Esophagus muscularis mucosa (tissue), 4 donors: ENCODE measurements at regions not wholly inside any gene's neighbourhood (a gene's known extent, or its start where the extent isn't known, plus 50 kb on each side); places are given as distances from the start of the nearest gene placed in this dataset.

Experiments used
- DNase-seq: peaks from one replicate; pipeline ENCODE4 v3.0.0-alpha.2; 2017; ENCODE audit errors: extremely low spot score
- H3K27ac ChIP-seq, 4 donors: fragments of 200-600 bp; sonication (generic); replicated peaks in 1 of 4; 1 replicate in 3 of 4; 2 replicates in 1 of 4; pipeline ENCODE4 v1.5.1; 2016 to 2019; ENCODE audit warnings: mild to moderate bottlenecking in 1 of 4
- H3K27me3 ChIP-seq, 4 donors: fragments of 200-600 bp; sonication (generic); one replicate each; pipeline versions ENCODE4 v1.5.1 to v1.6.0; 2016 to 2019
- H3K36me3 ChIP-seq, 4 donors: fragments of 200-600 bp; sonication (generic); one replicate each; pipeline ENCODE4 v1.5.1; 2016 to 2019
- H3K4me1 ChIP-seq, 4 donors: fragments of 200-600 bp; sonication (generic); one replicate each; pipeline ENCODE4 v1.5.1; 2016 to 2019
- H3K4me3 ChIP-seq, 4 donors: fragments of 200-600 bp; sonication (generic); 1 replicate in 2 of 4; 2 replicates in 2 of 4; pipeline ENCODE4 v1.5.1; 2016 to 2019; ENCODE audit warnings: mild to moderate bottlenecking in 4 of 4, moderate library complexity in 1 of 4
- H3K9me3 ChIP-seq, 4 donors: fragments of 200-600 bp; sonication (generic); 1 replicate in 3 of 4; 2 replicates in 1 of 4; pipeline ENCODE4 v1.5.1; 2016 to 2019
- CTCF ChIP-seq, 3 experiments: fragments of 200-600 bp in 2 of 3; fragments of 450-650 bp in 1 of 3; sonication (generic) in 2 of 3; IDR thresholded peaks; one replicate each; pipeline ENCODE4 v1.5.1; 2017 to 2019; ENCODE audit warnings: antibody characterized with exemption in 3 of 3, mild to moderate bottlenecking in 2 of 3, moderate library complexity in 1 of 3
- EP300 ChIP-seq: sonication (generic); formaldehyde crosslinking; IDR thresholded peaks from one replicate; pipeline ENCODE4 v1.6.1; 2017; ENCODE audit warnings: antibody characterized with exemption
- POLR2A ChIP-seq: fragments of 450-650 bp; IDR thresholded peaks from one replicate; pipeline ENCODE4 v1.6.1; 2017; ENCODE audit warnings: antibody characterized with exemption, moderate library complexity, mild to moderate bottlenecking, low read depth
- POLR2AphosphoS5 ChIP-seq, 2 donors: sonication (generic); formaldehyde crosslinking; IDR thresholded peaks; one replicate each; pipeline ENCODE4 v1.6.1; 2017; ENCODE audit warnings: antibody characterized with exemption in 2 of 2
- WGBS: methylation state at CpG from one replicate; pipeline ENCODE4 v1.1.5; 2018; 5-methylcytosine and 5-hydroxymethylcytosine counted together
- intact Hi-C: fragments of 100-400 bp; cut with DNase I; formaldehyde crosslinking; loops from one replicate; pipeline ENCODE4 v1.15.1; 2023

- Histone ChIP-seq H3K36me3 (no peaks in the 10 kb centered on the region), H3K27ac (peak overlapping the region; percentile 2 to 49 (median 30)), H3K9me3 (no peaks in the 10 kb centered on the region), H3K27me3 (no peaks in the 10 kb centered on the region), H3K4me3 (no peak overlapping the region), H3K4me1 (peaks cover 0 to 30% (median 23%) of the 10 kb centered on the region in 4 donors)
- no peak for DNase-seq
- intact Hi-C loops = no loop called here
- TF ChIP-seq POLR2AphosphoS5 (IDR thresholded peaks at IDR 0.05) (no peak), EP300 (no peak), POLR2A (no peak)
- 71% methylated on average over 5 of the region's 5 CpGs for WGBS
Observed at GRCh38 chr1:239891621-239892358, 199.9 kb upstream of the FMN2 start.

- H3K4me1 ChIP-seq = peaks cover 0 to 39% (median 31%) of the 10 kb centered on the region in 4 donors
- intact Hi-C loops = no loop called here
- H3K9me3 ChIP-seq = no peaks in the 10 kb centered on the region
- H3K27me3 ChIP-seq = no peaks in the 10 kb centered on the region
- H3K4me3 ChIP-seq = no peak overlapping the region
- no peaks in the 10 kb centered on the region for H3K36me3 ChIP-seq
- no peak for TF ChIP-seq POLR2A
- TF ChIP-seq POLR2AphosphoS5 (IDR thresholded peaks at IDR 0.05) = peak in 1 of 2 donors; percentile 60
- H3K27ac ChIP-seq = peak overlapping the region; percentile 16 to 55 (median 44)
- DNase-seq = no peak
Observed at GRCh38 chr1:239892602-239893001, 199.1 kb upstream of the FMN2 start.

GRCh38 chr1:239893127-239893731 lies 198.5 kb upstream of the FMN2 start:
- WGBS = 39% methylated on average over 3 of the region's 3 CpGs
- H3K4me3 ChIP-seq = no peak overlapping the region
- peak; percentile 34 for DNase-seq
- peak overlapping the region; percentile 16 to 55 (median 44) for H3K27ac ChIP-seq
- no peaks in the 10 kb centered on the region for H3K9me3 ChIP-seq
- TF ChIP-seq CTCF (IDR thresholded peaks at IDR 0.05) (peak in 1 of 3 experiments; percentile 3), POLR2A (no peak)
- no peaks in the 10 kb centered on the region for H3K27me3 ChIP-seq
- H3K4me1 ChIP-seq = peaks cover 0 to 45% (median 37%) of the 10 kb centered on the region in 4 donors
- intact Hi-C loops = no loop called here
- H3K36me3 ChIP-seq = no peaks in the 10 kb centered on the region

- H3K4me1 ChIP-seq = peaks cover 0 to 41% (median 40%) of the 10 kb centered on the region in 4 donors
- peak; percentile 64 for DNase-seq
- intact Hi-C loops = loop anchor here (5.0 kb wide), 1 partner anchor 489 kb away; no protein-coding TSS in a partner anchor
- H3K4me3 ChIP-seq = no peak overlapping the region
- H3K27ac ChIP-seq = peak overlapping the region; percentile 26 to 63 (median 60)
- TF ChIP-seq EP300 = no peak
- TF ChIP-seq CTCF (IDR thresholded peaks at IDR 0.05) = no peak
- no peak for TF ChIP-seq POLR2AphosphoS5 (IDR thresholded peaks at IDR 0.05)
- TF ChIP-seq POLR2A = no peak
- H3K27me3 ChIP-seq = no peaks in the 10 kb centered on the region
- 63% methylated on average over 2 of the region's 2 CpGs for WGBS
- H3K36me3 ChIP-seq = no peaks in the 10 kb centered on the region
- H3K9me3 ChIP-seq = no peaks in the 10 kb centered on the region
Observed at GRCh38 chr1:239896569-239896968, 195.1 kb upstream of the FMN2 start.

- no peak for TF ChIP-seq CTCF (IDR thresholded peaks at IDR 0.05)
- TF ChIP-seq EP300 = no peak
- TF ChIP-seq POLR2A = no peak
- TF ChIP-seq POLR2AphosphoS5 (IDR thresholded peaks at IDR 0.05) = no peak
- peaks cover 0 to 41% (median 36%) of the 10 kb centered on the region in 4 donors for H3K4me1 ChIP-seq
- WGBS = 38% methylated on average over 9 of the region's 9 CpGs
- no peaks in the 10 kb centered on the region for H3K9me3 ChIP-seq
- DNase-seq = peak; percentile 77
- intact Hi-C loops = loop anchor here (5.0 kb wide), 1 partner anchor 490 kb away; no protein-coding TSS in a partner anchor
- no peaks in the 10 kb centered on the region for H3K27me3 ChIP-seq
- H3K36me3 ChIP-seq = no peaks in the 10 kb centered on the region
- H3K4me3 ChIP-seq = no peak overlapping the region
- peak overlapping the region; percentile 26 to 63 (median 60) for H3K27ac ChIP-seq
Observed at GRCh38 chr1:239896980-239897379, 194.7 kb upstream of the FMN2 start.
